GM23248 (cell line): ENCODE measurements at regions not wholly inside any gene's neighbourhood (a gene's known extent, or its start where the extent isn't known, plus 50 kb on each side); places are given as distances from the start of the nearest gene placed in this dataset.

ENCODE experiments used
- EZH2 ChIP-seq: fragments of 200-600 bp; sonication (generic); IDR thresholded peaks from 2 replicates; pipeline ENCODE4 v1.6.1; 2018; ENCODE audit warnings: antibody characterized with exemption, mild to moderate bottlenecking; ENCODE audit not compliant: insufficient read depth, poor library complexity, severe bottlenecking
- EZH2phosphoT487 ChIP-seq: fragments of 200-600 bp; sonication (generic); IDR thresholded peaks from 2 replicates; pipeline ENCODE4 v1.6.1; 2018; ENCODE audit warnings: antibody characterized with exemption, moderate library complexity, mild to moderate bottlenecking, low read depth; ENCODE audit not compliant: insufficient read depth

DNA sequence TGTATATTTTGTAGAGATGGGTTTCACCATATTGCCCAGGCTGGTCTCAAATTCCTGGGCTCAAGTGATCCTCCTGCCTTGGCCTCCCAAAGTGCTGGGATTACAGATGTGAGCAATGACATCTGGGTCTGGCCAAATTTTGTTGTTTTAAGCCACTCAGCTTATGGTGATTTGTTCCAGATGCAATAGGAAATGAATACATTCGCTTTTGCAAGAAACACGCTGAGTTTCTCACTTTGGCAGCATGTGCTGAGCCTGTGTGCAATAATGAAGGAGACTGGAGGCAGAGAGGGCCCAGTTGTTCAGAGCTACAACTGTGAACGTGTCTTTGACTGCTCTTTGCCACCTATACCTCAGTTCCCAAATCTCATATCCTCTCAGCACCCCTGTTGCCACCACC, 56.4 kb downstream of the KIF4B start:
- no peak for TF ChIP-seq EZH2phosphoT487
- no peak for TF ChIP-seq EZH2
